D721Med (cell line): ENCODE measurements at regions not wholly inside any gene's neighbourhood (a gene's known extent, or its start where the extent isn't known, plus 50 kb on each side); places are given as distances from the start of the nearest gene placed in this dataset.
"Not testable (repeated sequence)": the region's sequence is repeated elsewhere in the genome, so short reads cannot be mapped to it uniquely, and the experiment has no call there.

Experiments
- DNase-seq: peaks from one replicate; pipeline ENCODE4 v3.0.0; 2011; ENCODE audit warnings: low spot score; ENCODE audit not compliant: insufficient read length
- FAIRE-seq: peaks from 2 replicates; lab custom pipeline; 2011; peaks lifted over from hg19 to GRCh38; lab: Jason Lieb, UNC
- CTCF ChIP-seq: IDR thresholded peaks from 2 replicates; pipeline ENCODE4 v1.5.1; 2012; ENCODE audit warnings: mild to moderate bottlenecking, control low read depth; ENCODE audit not compliant: insufficient read depth; ENCODE audit errors: missing control alignments

DNA sequence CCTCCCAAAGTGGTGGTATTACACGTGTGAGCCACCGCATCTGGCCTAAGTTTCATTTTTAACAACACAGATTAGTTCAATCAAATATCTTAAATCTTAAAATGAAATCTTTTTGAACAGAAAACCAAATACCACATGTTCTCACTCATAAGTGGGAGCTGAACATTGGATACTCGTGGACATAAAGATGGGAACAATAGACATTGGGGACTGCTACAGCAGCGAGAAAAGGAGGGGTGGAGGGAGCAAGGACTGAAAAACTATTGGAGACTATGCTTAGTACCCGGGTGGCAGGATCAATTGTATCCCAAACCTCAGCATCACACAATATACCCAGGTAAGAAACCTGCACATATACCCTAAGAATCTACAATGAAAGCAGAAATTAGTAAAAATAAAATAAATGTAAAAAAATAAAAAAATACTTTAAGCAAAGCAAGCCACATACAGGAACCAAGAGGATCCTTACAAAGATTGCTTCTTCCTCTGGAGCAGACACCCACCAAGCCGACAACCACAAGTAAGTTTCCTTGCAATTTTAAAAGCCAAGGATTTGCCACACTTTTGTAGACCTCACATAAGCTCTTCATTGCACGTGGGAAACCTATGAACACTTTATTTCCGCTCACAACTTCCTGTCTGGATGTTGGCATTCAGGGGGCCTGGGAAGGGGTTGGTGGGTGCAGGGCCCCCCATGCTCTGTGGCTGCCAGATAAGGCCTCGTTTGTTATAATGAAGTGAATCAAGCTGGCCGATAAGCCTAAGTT is 147.9 kb downstream of the MYCN start:
- FAIRE-seq: no peak
- DNase-seq: no peak
- no peak for TF ChIP-seq CTCF

GRCh38 chr2:16086136-16086535 is 145.8 kb downstream of the MYCN start:
- not testable (repeated sequence) for FAIRE-seq, DNase-seq

- DNase-seq (no peak), FAIRE-seq (no peak)
- TF ChIP-seq CTCF: no peak
These were observed 144.7 kb downstream of the MYCN start for GRCh38 chr2:16085073-16085472.

- DNase-seq: no peak
- TF ChIP-seq CTCF: no peak
- FAIRE-seq: no peak
These were observed 143.9 kb downstream of the MYCN start for GRCh38 chr2:16084274-16084673.

- no peak for TF ChIP-seq CTCF
- FAIRE-seq (no peak), DNase-seq (no peak)
These were observed 141.9 kb downstream of the MYCN start for GRCh38 chr2:16082276-16082675.

GRCh38 chr2:16081316-16082200 is 141.2 kb downstream of the MYCN start:
- TF ChIP-seq CTCF: no peak
- no peak for DNase-seq
- FAIRE-seq: no peak

- TF ChIP-seq CTCF: no peak
- DNase-seq (no peak), FAIRE-seq (no peak)
These were observed 140.2 kb downstream of the MYCN start for GRCh38 chr2:16080516-16080915.
